AG04450 (cell line): ENCODE measurements at regions not wholly inside any gene's neighbourhood (a gene's known extent, or its start where the extent isn't known, plus 50 kb on each side); places are given as distances from the start of the nearest gene placed in this dataset.

Experiments used
- CTCF ChIA-PET: fragments of 300-600, 350-600 bp; formaldehyde crosslinking; extraction: SDS; loops from one replicate; lab custom pipeline; 2022; ENCODE audit warnings: antibody characterized with exemption, inconsistent platforms; lab: Charles Lee
- POLR2A ChIA-PET: fragments of 350-600 bp; formaldehyde crosslinking; extraction: SDS; loops from one replicate; lab custom pipeline; 2021; ENCODE audit warnings: antibody characterized with exemption, inconsistent platforms; lab: Yijun Ruan, JAX
- DNase-seq: peaks from one replicate; pipeline ENCODE4 v3.0.0-alpha.2; 2011; ENCODE audit warnings: low read depth, low spot score
- H3K27ac ChIP-seq: one replicate; pipeline ENCODE4 v1.5.1; 2012; ENCODE audit warnings: low read depth, low read length, control low read depth
- H3K27me3 ChIP-seq: one replicate; pipeline ENCODE4 v1.6.0; 2012; ENCODE audit warnings: low read length; ENCODE audit not compliant: control insufficient read depth, insufficient read depth
- H3K4me3 ChIP-seq: 2 replicates; pipeline ENCODE4 v1.5.1; 2011; ENCODE audit warnings: mild to moderate bottlenecking, low read depth, low read length, control low read depth
- H3K9me3 ChIP-seq: 2 replicates; pipeline ENCODE4 v1.5.1; 2012; ENCODE audit warnings: low read length; ENCODE audit not compliant: control insufficient read depth, insufficient read depth
- CTCF ChIP-seq: IDR thresholded peaks from 2 replicates; pipeline ENCODE4 v1.5.1; 2011; ENCODE audit warnings: low read depth, low read length, control low read depth, inconsistent platforms

GRCh38 chr5:157924490-157924889, 65.5 kb upstream of the CLINT1 start:
- H3K4me3 ChIP-seq = no peak overlapping the region
- no peak for DNase-seq
- H3K27me3 ChIP-seq = no peaks in the 10 kb centered on the region
- POLR2A ChIA-PET = no interaction called here
- TF ChIP-seq CTCF = no peak
- no peaks in the 10 kb centered on the region for H3K9me3 ChIP-seq
- CTCF ChIA-PET = interaction anchor here (0.9 to 1.5 kb wide), 3 partner anchors 25 to 151 kb away, joined by 3 to 4 read pairs (median 3); no protein-coding TSS in a partner anchor
- no peak overlapping the region for H3K27ac ChIP-seq

- CTCF ChIA-PET = interaction anchor here (0.8 to 1.6 kb wide), 3 partner anchors 25 to 151 kb away, joined by 3 to 12 read pairs (median 4); no protein-coding TSS in a partner anchor
- H3K4me3 ChIP-seq = no peak overlapping the region
- TF ChIP-seq CTCF = no peak
- DNase-seq = no peak
- POLR2A ChIA-PET = no interaction called here
- no peak overlapping the region for H3K27ac ChIP-seq
- no peaks in the 10 kb centered on the region for H3K27me3 ChIP-seq
- no peaks in the 10 kb centered on the region for H3K9me3 ChIP-seq
Measured at GRCh38 chr5:157923765-157924164, 64.8 kb upstream of the CLINT1 start.

GRCh38 chr5:157922026-157922425, 63.1 kb upstream of the CLINT1 start:
- Histone ChIP-seq H3K9me3 (no peaks in the 10 kb centered on the region), H3K27me3 (no peaks in the 10 kb centered on the region), H3K27ac (no peak overlapping the region), H3K4me3 (no peak overlapping the region)
- DNase-seq = no peak
- CTCF ChIA-PET = interaction anchor here (0.5 kb wide), 1 partner anchor 16 kb away, joined by 3 read pairs; no protein-coding TSS in a partner anchor
- no peak for TF ChIP-seq CTCF
- POLR2A ChIA-PET = no interaction called here

- no peak for TF ChIP-seq CTCF
- no peak for DNase-seq
- H3K27me3 ChIP-seq = no peaks in the 10 kb centered on the region
- ChIA-PET POLR2A (no interaction called here), CTCF (interaction anchor here (1.1 to 1.9 kb wide), 2 partner anchors 28 to 159 kb away, joined by 3 to 17 read pairs; no protein-coding TSS in a partner anchor)
- no peaks in the 10 kb centered on the region for H3K9me3 ChIP-seq
- no peak overlapping the region for H3K4me3 ChIP-seq
- H3K27ac ChIP-seq = no peak overlapping the region
Measured at GRCh38 chr5:157920828-157921170, 61.9 kb upstream of the CLINT1 start.

GRCh38 chr5:157918811-157919742, 60.1 kb upstream of the CLINT1 start:
- no peak for DNase-seq
- TF ChIP-seq CTCF = no peak
- Histone ChIP-seq H3K9me3 (no peaks in the 10 kb centered on the region), H3K27me3 (no peaks in the 10 kb centered on the region), H3K27ac (no peak overlapping the region), H3K4me3 (no peak overlapping the region)
- CTCF ChIA-PET = interaction anchor here (0.5 to 2.5 kb wide), 17 partner anchors 12 to 158 kb away, joined by 3 to 17 read pairs (median 5); no protein-coding TSS in a partner anchor
- POLR2A ChIA-PET = no interaction called here
